PC-3 (cell line): ENCODE measurements at regions not wholly inside any gene's neighbourhood (a gene's known extent, or its start where the extent isn't known, plus 50 kb on each side); places are given as distances from the start of the nearest gene placed in this dataset.

Experiments
- EZH2 ChIP-seq: fragments of 300-600 bp; sonication (generic); IDR thresholded peaks from one replicate; pipeline ENCODE4 v1.6.1; 2017; ENCODE audit warnings: antibody characterized with exemption, mild to moderate bottlenecking, low read length; ENCODE audit not compliant: unreplicated experiment
- EZH2phosphoT487 ChIP-seq: fragments of 300-600 bp; sonication (generic); IDR thresholded peaks from 2 replicates; pipeline ENCODE4 v1.6.1; 2018; ENCODE audit warnings: mild to moderate bottlenecking, antibody characterized with exemption, low read length, borderline replicate concordance
- TF ChIP-seq, protein P1 (sequence below): fragments of 300-600 bp; sonication (generic); conservative IDR thresholded peaks from 2 replicates; pipeline ENCODE4 v1.5.1; 2017; ENCODE audit warnings: antibody characterized with exemption, low read depth, mild to moderate bottlenecking, low read length

GRCh38 chr15:97081666-97082226, 751.2 kb downstream of the NR2F2 start:
- TF ChIP-seq, protein P1, sequence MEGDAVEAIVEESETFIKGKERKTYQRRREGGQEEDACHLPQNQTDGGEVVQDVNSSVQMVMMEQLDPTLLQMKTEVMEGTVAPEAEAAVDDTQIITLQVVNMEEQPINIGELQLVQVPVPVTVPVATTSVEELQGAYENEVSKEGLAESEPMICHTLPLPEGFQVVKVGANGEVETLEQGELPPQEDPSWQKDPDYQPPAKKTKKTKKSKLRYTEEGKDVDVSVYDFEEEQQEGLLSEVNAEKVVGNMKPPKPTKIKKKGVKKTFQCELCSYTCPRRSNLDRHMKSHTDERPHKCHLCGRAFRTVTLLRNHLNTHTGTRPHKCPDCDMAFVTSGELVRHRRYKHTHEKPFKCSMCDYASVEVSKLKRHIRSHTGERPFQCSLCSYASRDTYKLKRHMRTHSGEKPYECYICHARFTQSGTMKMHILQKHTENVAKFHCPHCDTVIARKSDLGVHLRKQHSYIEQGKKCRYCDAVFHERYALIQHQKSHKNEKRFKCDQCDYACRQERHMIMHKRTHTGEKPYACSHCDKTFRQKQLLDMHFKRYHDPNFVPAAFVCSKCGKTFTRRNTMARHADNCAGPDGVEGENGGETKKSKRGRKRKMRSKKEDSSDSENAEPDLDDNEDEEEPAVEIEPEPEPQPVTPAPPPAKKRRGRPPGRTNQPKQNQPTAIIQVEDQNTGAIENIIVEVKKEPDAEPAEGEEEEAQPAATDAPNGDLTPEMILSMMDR: no peak
- TF ChIP-seq EZH2 (no peak), EZH2phosphoT487 (no peak)
